Esophagus mucosa (tissue), 1 donor: ENCODE measurements at regions not wholly inside any gene's neighbourhood (a gene's known extent, or its start where the extent isn't known, plus 50 kb on each side); places are given as distances from the start of the nearest gene placed in this dataset.

ENCODE experiments used
- ATAC-seq: fragments of 200-7000 bp; cut with Tn5 transposase; one replicate; pipeline ENCODE4 v1.9.1; 2020
- donor health status: DM: yes; HTN: yes; CAD: no.

- ATAC-seq = no peak
Observed at GRCh38 chr6:40825102-40825501, 213.9 kb downstream of the UNC5CL start.

- ATAC-seq = peak; percentile 84
Observed at GRCh38 chr6:40823917-40824891, 214.8 kb downstream of the UNC5CL start.

GRCh38 chr6:40822619-40823018 is 216.4 kb downstream of the UNC5CL start:
- no peak for ATAC-seq

GRCh38 chr6:40819182-40819834 is 219.7 kb downstream of the UNC5CL start:
- no peak for ATAC-seq

GRCh38 chr6:40817369-40817768 is 221.7 kb downstream of the UNC5CL start:
- no peak for ATAC-seq

GRCh38 chr6:40816601-40817000 is 222.4 kb downstream of the UNC5CL start:
- ATAC-seq = no peak

- no peak for ATAC-seq
Observed at GRCh38 chr6:40815731-40816130, 223.3 kb downstream of the UNC5CL start.

GRCh38 chr6:40810171-40810570 is 223.0 kb upstream of the LRFN2 start:
- peak; percentile 31 for ATAC-seq

- ATAC-seq = no peak
Observed at GRCh38 chr6:40809627-40810026, 222.5 kb upstream of the LRFN2 start.

- ATAC-seq = peak; percentile 24
Observed at GRCh38 chr6:40807484-40807883, 220.3 kb upstream of the LRFN2 start.

- peak; percentile 42 for ATAC-seq
Observed at GRCh38 chr6:40806256-40806864, 219.2 kb upstream of the LRFN2 start.

GRCh38 chr6:40805336-40805735 is 218.2 kb upstream of the LRFN2 start:
- no peak for ATAC-seq

- ATAC-seq = no peak
Observed at GRCh38 chr6:40804905-40805304, 217.7 kb upstream of the LRFN2 start.

- ATAC-seq = peak; percentile 50
Observed at GRCh38 chr6:40803897-40804702, 216.9 kb upstream of the LRFN2 start.

GRCh38 chr6:40802481-40802880 is 215.3 kb upstream of the LRFN2 start:
- ATAC-seq = no peak

GRCh38 chr6:40799296-40800140 is 212.4 kb upstream of the LRFN2 start:
- ATAC-seq = no peak

- ATAC-seq = no peak
Observed at GRCh38 chr6:40798069-40798770, 211.1 kb upstream of the LRFN2 start.

GRCh38 chr6:40796260-40797221 is 209.4 kb upstream of the LRFN2 start:
- no peak for ATAC-seq

- ATAC-seq = peak; percentile 60
Observed at GRCh38 chr6:40794586-40794985, 207.4 kb upstream of the LRFN2 start.

GRCh38 chr6:40792183-40792582 is 205.0 kb upstream of the LRFN2 start:
- no peak for ATAC-seq
